GM21619 (cell line): ENCODE measurements at regions not wholly inside any gene's neighbourhood (a gene's known extent, or its start where the extent isn't known, plus 50 kb on each side); places are given as distances from the start of the nearest gene placed in this dataset.

Experiments used
- ATAC-seq: cut with Tn5 transposase; IDR thresholded peaks from one replicate; pipeline ENCODE4 v1.9.1; 2021; ENCODE audit not compliant: unreplicated experiment

GRCh38 chr2:146038014-146038413, 1518.1 kb upstream of the ZEB2 start:
- no peak for ATAC-seq

GRCh38 chr2:146037334-146037870, 1517.5 kb upstream of the ZEB2 start:
- no peak for ATAC-seq

- ATAC-seq: no peak
Observed at GRCh38 chr2:146031158-146031557, 1511.2 kb upstream of the ZEB2 start.

- ATAC-seq: no peak
Observed at GRCh38 chr2:146027156-146027555, 1507.2 kb upstream of the ZEB2 start.

GRCh38 chr2:146025519-146025918, 1505.6 kb upstream of the ZEB2 start:
- no peak for ATAC-seq

GRCh38 chr2:146024212-146024743, 1504.4 kb upstream of the ZEB2 start:
- ATAC-seq: no peak

- ATAC-seq: no peak
Observed at GRCh38 chr2:146004462-146004861, 1484.5 kb upstream of the ZEB2 start.

- no peak for ATAC-seq
Observed at GRCh38 chr2:146003337-146003736, 1483.4 kb upstream of the ZEB2 start.

GRCh38 chr2:145994910-145995309, 1475.0 kb upstream of the ZEB2 start:
- no peak for ATAC-seq

- ATAC-seq: no peak
Observed at GRCh38 chr2:145992572-145992971, 1472.7 kb upstream of the ZEB2 start.

GRCh38 chr2:145987793-145988192, 1467.9 kb upstream of the ZEB2 start:
- no peak for ATAC-seq

GRCh38 chr2:145985517-145985916, 1465.6 kb upstream of the ZEB2 start:
- ATAC-seq: no peak

- ATAC-seq: no peak
Observed at GRCh38 chr2:145984580-145984979, 1464.7 kb upstream of the ZEB2 start.

- no peak for ATAC-seq
Observed at GRCh38 chr2:145980318-145980717, 1460.4 kb upstream of the ZEB2 start.

GRCh38 chr2:145975406-145975805, 1455.5 kb upstream of the ZEB2 start:
- no peak for ATAC-seq

GRCh38 chr2:145961846-145962245, 1441.9 kb upstream of the ZEB2 start:
- ATAC-seq: no peak

GRCh38 chr2:145960479-145961163, 1440.7 kb upstream of the ZEB2 start:
- no peak for ATAC-seq

- ATAC-seq: no peak
Observed at GRCh38 chr2:145958611-145959010, 1438.7 kb upstream of the ZEB2 start.

GRCh38 chr2:145957929-145958328, 1438.0 kb upstream of the ZEB2 start:
- no peak for ATAC-seq

- ATAC-seq: no peak
Observed at GRCh38 chr2:145939949-145940348, 1420.0 kb upstream of the ZEB2 start.

GRCh38 chr2:145935016-145935415, 1415.1 kb upstream of the ZEB2 start:
- ATAC-seq: no peak

GRCh38 chr2:145931781-145932395, 1412.0 kb upstream of the ZEB2 start:
- ATAC-seq: no peak
